ENCODE measurements at regions not wholly inside any gene's neighbourhood (a gene's known extent, or its start where the extent isn't known, plus 50 kb on each side); places are given as distances from the start of the nearest gene placed in this dataset.

DNA sequence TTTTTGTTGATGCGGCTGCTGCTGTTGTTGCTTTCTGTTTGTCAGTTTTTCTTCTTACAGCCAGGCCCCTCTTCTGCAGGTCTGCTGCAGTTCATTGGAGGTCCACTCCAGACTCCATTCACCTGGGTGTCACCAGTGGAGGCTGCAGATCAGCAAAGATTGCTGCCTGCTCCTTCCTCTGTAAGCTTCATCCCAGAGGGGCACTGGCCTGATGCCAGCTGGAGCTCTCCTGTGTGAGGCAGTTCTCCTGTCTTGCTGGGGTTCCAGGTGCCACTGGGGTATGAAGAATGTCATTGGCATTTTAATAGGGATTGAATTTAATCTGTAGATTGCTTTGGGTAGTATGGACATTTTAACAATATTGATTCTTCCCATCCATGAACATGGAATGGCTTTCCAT lies 308.5 kb upstream of the MEOX2 start:
- TF ChIP-seq, protein P1, sequence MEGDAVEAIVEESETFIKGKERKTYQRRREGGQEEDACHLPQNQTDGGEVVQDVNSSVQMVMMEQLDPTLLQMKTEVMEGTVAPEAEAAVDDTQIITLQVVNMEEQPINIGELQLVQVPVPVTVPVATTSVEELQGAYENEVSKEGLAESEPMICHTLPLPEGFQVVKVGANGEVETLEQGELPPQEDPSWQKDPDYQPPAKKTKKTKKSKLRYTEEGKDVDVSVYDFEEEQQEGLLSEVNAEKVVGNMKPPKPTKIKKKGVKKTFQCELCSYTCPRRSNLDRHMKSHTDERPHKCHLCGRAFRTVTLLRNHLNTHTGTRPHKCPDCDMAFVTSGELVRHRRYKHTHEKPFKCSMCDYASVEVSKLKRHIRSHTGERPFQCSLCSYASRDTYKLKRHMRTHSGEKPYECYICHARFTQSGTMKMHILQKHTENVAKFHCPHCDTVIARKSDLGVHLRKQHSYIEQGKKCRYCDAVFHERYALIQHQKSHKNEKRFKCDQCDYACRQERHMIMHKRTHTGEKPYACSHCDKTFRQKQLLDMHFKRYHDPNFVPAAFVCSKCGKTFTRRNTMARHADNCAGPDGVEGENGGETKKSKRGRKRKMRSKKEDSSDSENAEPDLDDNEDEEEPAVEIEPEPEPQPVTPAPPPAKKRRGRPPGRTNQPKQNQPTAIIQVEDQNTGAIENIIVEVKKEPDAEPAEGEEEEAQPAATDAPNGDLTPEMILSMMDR (IDR thresholded peaks at IDR 0.05; ENCODE audit: low read depth, low read length): no peak
- H3K4me3 ChIP-seq (ENCODE audit: low read depth, low read length): no peak overlapping the region

DNA sequence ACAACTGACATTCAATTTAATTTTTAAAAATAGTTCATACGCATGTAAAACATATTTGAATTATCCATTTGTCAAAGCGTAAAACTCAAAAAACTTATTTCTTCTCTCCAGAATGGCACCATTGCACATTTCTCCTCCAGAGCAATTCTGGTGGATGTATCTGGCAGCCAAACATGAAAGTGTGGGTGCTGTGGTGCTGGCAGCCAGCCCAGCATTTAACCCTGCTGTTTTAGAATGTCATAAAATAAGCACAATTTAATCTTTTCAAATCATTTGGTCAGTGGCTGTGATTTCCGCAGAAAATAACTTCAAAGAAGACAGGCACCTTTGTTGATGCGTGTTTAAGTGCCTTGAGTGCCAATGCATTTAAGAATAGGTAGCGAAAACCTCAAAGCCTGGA lies 302.7 kb upstream of the MEOX2 start:
- H3K4me3 ChIP-seq (ENCODE audit: low read depth, low read length): no peak overlapping the region
- TF ChIP-seq, protein P1 (IDR thresholded peaks at IDR 0.05; ENCODE audit: low read depth, low read length): no peak

DNA sequence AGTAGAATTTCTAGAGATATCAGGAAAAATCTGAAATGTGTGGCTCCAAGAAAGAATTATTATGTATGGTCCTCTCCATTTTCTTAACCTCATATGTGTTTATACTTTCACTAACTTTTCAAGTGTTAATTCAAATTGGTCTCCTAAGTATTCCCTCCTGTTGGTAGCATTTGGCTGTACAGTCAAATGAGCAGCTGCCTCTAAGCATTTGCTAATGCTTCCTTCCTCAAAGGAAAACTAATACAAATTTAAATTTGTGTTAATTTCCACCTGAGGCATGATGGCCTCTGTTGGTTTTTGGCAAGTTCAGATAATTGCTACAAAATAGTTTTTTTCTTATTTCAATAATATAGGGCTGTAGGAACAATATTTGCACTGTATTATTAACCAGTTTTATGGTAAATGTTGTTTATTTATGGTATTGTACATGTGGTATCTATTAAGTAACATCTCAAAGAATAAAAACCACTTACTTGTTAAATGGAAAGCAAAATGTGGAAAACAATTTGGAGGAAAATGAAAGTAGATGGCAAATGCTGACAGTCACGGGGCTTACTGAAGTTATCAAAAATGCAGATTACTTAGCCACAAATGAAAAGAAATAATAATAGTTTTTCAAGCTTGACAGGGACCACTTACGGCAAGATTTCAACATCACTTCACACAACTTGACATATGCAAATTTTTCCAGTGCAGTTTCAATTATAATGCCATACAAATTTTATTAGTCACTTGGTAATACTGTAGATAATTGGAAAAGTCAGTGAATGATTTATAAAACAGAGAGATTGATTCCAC lies 299.3 kb upstream of the MEOX2 start:
- TF ChIP-seq, protein P1 (IDR thresholded peaks at IDR 0.05; ENCODE audit: low read depth, low read length): no peak
- no peak overlapping the region for H3K4me3 ChIP-seq (ENCODE audit: low read depth, low read length)

DNA sequence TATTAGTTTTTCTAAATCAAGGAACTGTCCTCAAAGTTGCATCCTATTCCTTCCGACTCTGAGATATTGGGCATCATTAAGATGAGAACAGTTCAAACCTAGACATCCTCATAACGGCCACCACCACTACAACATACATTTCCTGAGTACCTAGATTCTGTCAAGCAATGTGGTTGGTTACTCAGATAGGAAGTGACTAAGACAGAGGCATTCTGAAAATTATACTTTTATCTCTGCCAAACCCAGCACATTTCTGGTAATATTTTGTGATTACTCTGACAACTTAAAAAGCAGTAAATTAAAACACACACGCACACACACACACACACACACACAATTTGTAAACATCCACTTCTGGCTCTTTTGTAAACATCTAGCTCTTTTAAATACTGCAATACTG lies 291.2 kb upstream of the MEOX2 start:
- TF ChIP-seq, protein P1 (IDR thresholded peaks at IDR 0.05; ENCODE audit: low read depth, low read length): no peak
- H3K4me3 ChIP-seq (ENCODE audit: low read depth, low read length): no peak overlapping the region

DNA sequence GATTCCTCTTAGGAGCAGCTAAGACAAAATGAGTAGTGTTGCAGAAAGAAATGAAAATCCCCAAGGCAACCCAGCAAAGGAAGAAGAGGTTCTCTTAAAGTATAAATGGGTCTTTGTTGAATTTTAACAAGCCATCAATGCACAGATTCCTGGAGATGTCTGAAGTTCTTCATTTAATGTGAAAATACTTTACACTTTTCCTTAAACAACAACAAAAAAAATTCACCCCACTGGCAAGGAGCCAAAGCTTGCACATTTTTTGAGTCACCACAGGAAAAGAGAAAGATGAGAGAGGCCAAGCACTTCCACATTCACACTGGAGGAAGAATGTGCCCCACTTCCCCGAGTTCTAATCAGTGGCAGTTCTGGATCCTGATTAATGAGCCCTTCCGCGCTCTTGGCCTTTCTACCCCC lies 286.4 kb upstream of the MEOX2 start:
- H3K4me3 ChIP-seq (ENCODE audit: low read depth, low read length): no peak overlapping the region
- TF ChIP-seq, protein P1 (IDR thresholded peaks at IDR 0.05; ENCODE audit: low read depth, low read length): no peak

DNA sequence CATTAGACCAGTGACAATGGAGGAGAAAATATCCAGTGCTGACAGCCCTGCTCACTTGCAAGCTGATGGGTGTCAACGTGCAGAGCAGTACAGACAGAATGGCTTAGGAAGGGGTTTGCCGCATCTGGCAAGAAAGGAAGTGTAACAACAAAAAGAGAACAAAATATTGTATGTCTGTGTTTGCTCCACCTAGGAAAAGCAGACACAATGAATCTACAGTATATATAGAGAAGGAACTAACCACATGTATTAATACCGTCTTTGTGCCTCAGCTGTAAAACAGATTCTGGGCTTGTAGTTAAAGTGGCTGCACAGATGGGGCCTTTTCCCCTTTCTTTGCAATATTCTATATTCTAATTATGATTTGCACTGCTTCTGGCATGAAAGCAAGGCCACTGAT lies 281.1 kb upstream of the MEOX2 start:
- TF ChIP-seq, protein P1 (IDR thresholded peaks at IDR 0.05; ENCODE audit: low read depth, low read length): no peak

DNA sequence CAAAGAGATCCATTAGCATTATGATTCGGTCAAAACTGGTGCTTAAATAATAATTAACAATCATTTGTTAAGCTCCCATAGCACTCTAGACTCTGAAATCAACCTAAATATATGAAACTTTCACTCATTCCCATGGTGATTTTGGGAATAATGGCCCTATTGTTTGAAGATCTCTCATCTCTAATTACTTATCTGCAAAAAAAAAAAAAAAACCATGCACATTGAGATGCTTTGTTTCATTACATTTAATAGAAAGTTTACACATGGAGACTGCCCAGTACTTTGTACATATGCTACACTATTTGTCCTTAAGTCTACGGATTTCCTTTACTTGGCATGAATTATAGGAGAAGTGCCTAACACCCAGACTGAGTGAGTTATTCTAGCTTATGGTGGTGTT lies 280.6 kb upstream of the MEOX2 start:
- TF ChIP-seq, protein P1 (IDR thresholded peaks at IDR 0.05; ENCODE audit: low read depth, low read length): no peak
- no peak overlapping the region for H3K4me3 ChIP-seq (ENCODE audit: low read depth, low read length)

More for the DNA sequence above, 281.1 kb upstream of the MEOX2 start:
- H3K4me3 ChIP-seq (ENCODE audit: low read depth, low read length): no peak overlapping the region
